OCI-LY1 (cell line): ENCODE measurements at regions not wholly inside any gene's neighbourhood (a gene's known extent, or its start where the extent isn't known, plus 50 kb on each side); places are given as distances from the start of the nearest gene placed in this dataset.

ENCODE experiments used
- H2AFZ ChIP-seq: fragments of 200-600 bp; sonication (generic), shearing (Covaris generic); 2 replicates; pipeline ENCODE4 v1.6.0; 2014; ENCODE audit warnings: antibody characterized with exemption, mild to moderate bottlenecking, low read length
- H3F3A ChIP-seq: fragments of 200-600 bp; sonication (generic), shearing (Covaris generic); 2 replicates; pipeline ENCODE4 v1.6.0; 2014; ENCODE audit warnings: mild to moderate bottlenecking, antibody characterized with exemption, low read length, moderate library complexity; ENCODE audit not compliant: insufficient read depth
- H3K27ac ChIP-seq: fragments of 200-600 bp; sonication (generic); 2 replicates; pipeline ENCODE4 v1.5.1; 2014; ENCODE audit warnings: low read length, mixed run types, mild to moderate bottlenecking, low read depth; ENCODE audit not compliant: poor library complexity, severe bottlenecking
- H3K27me3 ChIP-seq: fragments of 200-600 bp; sonication (generic); 2 replicates; pipeline ENCODE4 v1.6.0; 2014; ENCODE audit warnings: antibody characterized with exemption, mild to moderate bottlenecking, low read length, moderate library complexity; ENCODE audit not compliant: insufficient read depth
- H3K36me3 ChIP-seq: fragments of 200-600 bp; sonication (generic); 2 replicates; pipeline ENCODE4 v1.6.1; 2014; ENCODE audit warnings: mild to moderate bottlenecking, antibody characterized with exemption, low read length, moderate library complexity, mixed read lengths; ENCODE audit not compliant: insufficient read depth
- H3K4me1 ChIP-seq: fragments of 200-600 bp; sonication (generic); 2 replicates; pipeline ENCODE4 v1.5.1; 2014; ENCODE audit warnings: mild to moderate bottlenecking, low read length, moderate library complexity; ENCODE audit not compliant: insufficient read depth, severe bottlenecking
- H3K4me2 ChIP-seq: fragments of 200-600 bp; sonication (generic), shearing (Covaris generic); 2 replicates; pipeline ENCODE4 v1.6.1; 2014; ENCODE audit warnings: low read length
- H3K4me3 ChIP-seq: fragments of 200-600 bp; sonication (generic); 2 replicates; pipeline ENCODE4 v1.5.1; 2014; ENCODE audit warnings: low read length, low read depth, mild to moderate bottlenecking, mixed read lengths; ENCODE audit not compliant: poor library complexity, severe bottlenecking
- H3K79me2 ChIP-seq: fragments of 200-600 bp; shearing (Covaris generic); 2 replicates; pipeline ENCODE4 v1.6.1; 2016; ENCODE audit warnings: mixed run types, low read length, mixed read lengths; ENCODE audit not compliant: insufficient read depth
- H3K9ac ChIP-seq: fragments of 200-600 bp; sonication (generic), shearing (Covaris generic); 2 replicates; pipeline ENCODE4 v1.6.1; 2014; ENCODE audit warnings: mild to moderate bottlenecking, low read length, mixed read lengths
- H3K9me2 ChIP-seq: fragments of 200-600 bp; sonication (generic), shearing (Covaris generic); 2 replicates; pipeline ENCODE4 v1.6.1; 2014; ENCODE audit warnings: low read depth, mild to moderate bottlenecking, low read length, mixed read lengths
- H3K9me3 ChIP-seq: fragments of 200-600 bp; shearing (Covaris generic); 2 replicates; pipeline ENCODE4 v1.6.1; 2014; ENCODE audit warnings: low read length, mixed read lengths
- H4K20me1 ChIP-seq: fragments of 200-600 bp; sonication (generic), shearing (Covaris generic); 2 replicates; pipeline ENCODE4 v1.6.0; 2016; ENCODE audit warnings: mild to moderate bottlenecking, low read length; ENCODE audit not compliant: insufficient read depth
- CTCF ChIP-seq: fragments of 200-600 bp; sonication (generic), shearing (Covaris generic); IDR thresholded peaks from 2 replicates; pipeline ENCODE4 v1.5.1; 2017; ENCODE audit warnings: mild to moderate bottlenecking, antibody characterized with exemption, low read length, moderate library complexity, mixed read lengths
- EZH2 ChIP-seq: fragments of 200-600 bp; sonication (generic), shearing (Covaris generic); IDR thresholded peaks from 2 replicates; pipeline ENCODE4 v1.8.0; 2017; ENCODE audit warnings: borderline replicate concordance, mixed run types, mild to moderate bottlenecking, antibody characterized with exemption, low read length, moderate library complexity, mixed read lengths

- Histone ChIP-seq H3F3A (no peaks in the 10 kb centered on the region), H3K79me2 (no peaks in the 10 kb centered on the region), H2AFZ (no peak overlapping the region), H3K9ac (no peak overlapping the region), H4K20me1 (no peaks in the 10 kb centered on the region), H3K36me3 (no peaks in the 10 kb centered on the region), H3K9me3 (no peaks in the 10 kb centered on the region), H3K4me3 (no peak overlapping the region), H3K4me1 (no peaks in the 10 kb centered on the region), H3K27ac (no peak overlapping the region), H3K27me3 (no peaks in the 10 kb centered on the region), H3K9me2 (no peaks in the 10 kb centered on the region), H3K4me2 (no peak overlapping the region)
- TF ChIP-seq CTCF (no peak), EZH2 (no peak)
Observed at GRCh38 chr4:59455751-59456150, 1744.4 kb upstream of the ADGRL3 start.

GRCh38 chr4:59457576-59457975 is 1742.5 kb upstream of the ADGRL3 start:
- no peak overlapping the region for H3K4me3 ChIP-seq

GRCh38 chr4:59484944-59485343 is 1715.2 kb upstream of the ADGRL3 start:
- Histone ChIP-seq H3K4me1 (no peaks in the 10 kb centered on the region), H3K36me3 (no peaks in the 10 kb centered on the region)

More at GRCh38 chr4:59457576-59457975, 1742.5 kb upstream of the ADGRL3 start:
- Histone ChIP-seq H3K4me1 (no peaks in the 10 kb centered on the region), H3K27me3 (no peaks in the 10 kb centered on the region), H3K9me2 (no peaks in the 10 kb centered on the region), H2AFZ (no peak overlapping the region), H3K79me2 (no peaks in the 10 kb centered on the region), H3K4me2 (no peak overlapping the region), H4K20me1 (no peaks in the 10 kb centered on the region), H3F3A (no peaks in the 10 kb centered on the region), H3K27ac (no peak overlapping the region), H3K9ac (no peak overlapping the region), H3K9me3 (no peaks in the 10 kb centered on the region), H3K36me3 (no peaks in the 10 kb centered on the region)
- TF ChIP-seq EZH2 (no peak), CTCF (no peak)

More at GRCh38 chr4:59484944-59485343, 1715.2 kb upstream of the ADGRL3 start:
- H3K27ac ChIP-seq, result no peak overlapping the region
- no peak for TF ChIP-seq CTCF
- TF ChIP-seq EZH2, result no peak
- no peaks in the 10 kb centered on the region for H3F3A ChIP-seq
- H4K20me1 ChIP-seq, result no peaks in the 10 kb centered on the region
- no peak overlapping the region for H3K9ac ChIP-seq
- H3K9me2 ChIP-seq, result no peaks in the 10 kb centered on the region
- no peak overlapping the region for H3K4me3 ChIP-seq
- no peak overlapping the region for H2AFZ ChIP-seq
- no peaks in the 10 kb centered on the region; the same call in 1 of the 2 replicates for H3K9me3 ChIP-seq
- no peaks in the 10 kb centered on the region for H3K27me3 ChIP-seq
- no peaks in the 10 kb centered on the region for H3K79me2 ChIP-seq
- no peak overlapping the region for H3K4me2 ChIP-seq
